ENCODE measurements at regions not wholly inside any gene's neighbourhood (a gene's known extent, or its start where the extent isn't known, plus 50 kb on each side); places are given as distances from the start of the nearest gene placed in this dataset.

DNA sequence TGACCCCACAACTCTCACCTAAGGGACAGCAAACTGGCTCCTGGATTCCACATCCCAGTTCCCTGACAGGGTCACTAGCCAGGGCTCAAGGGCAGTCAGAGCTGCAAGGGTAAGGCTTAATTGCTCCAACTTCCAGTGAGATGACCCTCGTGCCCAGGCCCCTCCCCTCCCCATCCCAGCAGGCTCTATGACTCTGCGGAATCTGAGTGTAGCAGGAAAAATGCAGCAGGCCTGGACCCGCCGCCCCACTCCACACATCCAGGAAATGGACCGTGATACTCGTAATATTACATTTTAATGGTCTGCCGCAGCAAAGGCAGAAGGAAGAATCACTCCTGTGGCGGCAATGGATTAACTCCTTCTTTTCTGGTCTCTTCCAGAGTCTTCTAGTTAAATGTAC lies 91.7 kb upstream of the CHST15 start:
- peaks cover 2% of the 10 kb centered on the region in 2 donors for H3K27me3 Mint-ChIP-seq

DNA sequence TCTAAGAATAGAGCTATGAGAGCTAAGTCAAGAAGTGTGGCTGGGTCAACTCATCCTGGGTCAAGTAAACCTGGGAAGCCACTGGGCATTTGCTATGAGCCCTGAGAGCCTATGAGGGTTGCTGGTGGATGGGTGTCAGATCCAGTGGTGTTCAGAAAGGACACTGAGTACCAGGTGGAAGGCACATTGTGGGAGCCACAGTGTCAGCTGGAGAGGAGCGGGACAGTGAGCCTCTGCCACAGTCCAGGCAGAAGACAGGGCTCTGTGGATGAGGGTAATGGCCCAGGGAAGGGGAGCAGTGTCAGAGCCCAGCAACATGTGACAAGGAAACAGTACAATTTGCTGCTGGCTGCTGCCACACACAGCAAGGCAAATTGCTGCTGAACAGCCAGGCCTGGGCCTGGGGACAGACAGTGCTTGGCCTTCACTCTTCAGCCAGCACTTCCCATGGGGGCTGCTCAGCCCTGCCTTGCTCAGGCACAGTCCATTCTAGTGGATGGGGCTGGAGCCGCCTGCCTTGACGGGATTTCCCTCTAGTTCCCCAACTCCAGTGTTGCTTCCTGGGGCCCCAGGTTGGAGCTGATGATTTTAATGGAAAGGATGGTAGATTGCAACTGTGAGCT lies 90.9 kb upstream of the CHST15 start:
- peaks cover 0 to 3% (median 0%) of the 10 kb centered on the region in 8 donors for H3K9me3 Mint-ChIP-seq
- H3K27ac ChIP-seq (ENCODE audit: low read depth, low read length): no peak overlapping the region

More for the DNA sequence above, 91.7 kb upstream of the CHST15 start:
- no peaks in the 10 kb centered on the region for H3K36me3 Mint-ChIP-seq
- no peak for DNase-seq
- Histone ChIP-seq H3K9me3 (ENCODE audit: control insufficient read depth in 1 of 2, low read length in 2 of 2) (no peaks in the 10 kb centered on the region), H3K4me1 (ENCODE audit: insufficient read depth, low read length) (no peaks in the 10 kb centered on the region), H3K36me3 (ENCODE audit: insufficient read depth, low read length) (no peaks in the 10 kb centered on the region), H3K4me3 (ENCODE audit: low read length in 2 of 2) (no peak overlapping the region), H3K27me3 (ENCODE audit: insufficient read depth, low read length) (no peaks in the 10 kb centered on the region), H3K27ac (ENCODE audit: low read depth, low read length) (no peak overlapping the region)
- H3K4me1 Mint-ChIP-seq: no peaks in the 10 kb centered on the region
- ChIA-PET POLR2A (ENCODE audit: partially characterized antibody) (no interaction called here), CTCF (ENCODE audit: partially characterized antibody) (no interaction called here)
- intact Hi-C loops (cut with micrococcal nuclease): no loop called here
- H3K9me3 Mint-ChIP-seq: peaks cover 0 to 3% (median 0%) of the 10 kb centered on the region in 8 donors
- H3K4me3 Mint-ChIP-seq: no peak overlapping the region
- no peak overlapping the region for H3K27ac Mint-ChIP-seq

DNA sequence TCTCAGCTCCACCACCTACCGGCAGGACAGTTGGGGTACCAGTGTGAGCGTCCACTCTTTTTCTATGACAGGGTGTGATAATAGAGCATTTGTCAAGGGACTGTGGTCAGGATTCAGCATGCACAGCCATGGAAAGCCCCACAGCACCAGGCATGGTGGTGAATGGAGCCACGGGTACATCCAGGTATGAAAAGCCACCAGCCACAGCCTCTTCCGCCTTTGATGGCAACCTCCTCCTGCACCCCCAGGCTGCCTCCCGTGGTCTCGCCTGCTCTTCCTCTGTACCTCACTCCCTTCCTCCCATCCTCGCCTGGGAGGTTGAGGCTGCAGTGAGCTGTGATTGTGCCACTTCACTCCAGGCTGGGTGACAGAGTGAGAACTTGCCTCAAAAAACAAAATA lies 90.2 kb upstream of the CHST15 start:
- CTCF ChIA-PET (ENCODE audit: partially characterized antibody): no interaction called here
- Histone ChIP-seq H3K27ac (ENCODE audit: low read depth, low read length) (no peak overlapping the region), H3K4me3 (ENCODE audit: low read length in 2 of 2) (no peak overlapping the region), H3K4me1 (ENCODE audit: insufficient read depth, low read length) (no peaks in the 10 kb centered on the region), H3K9me3 (ENCODE audit: control insufficient read depth in 1 of 2, low read length in 2 of 2) (no peaks in the 10 kb centered on the region), H3K36me3 (ENCODE audit: insufficient read depth, low read length) (no peaks in the 10 kb centered on the region), H3K27me3 (ENCODE audit: insufficient read depth, low read length) (no peaks in the 10 kb centered on the region)
- POLR2A ChIA-PET (ENCODE audit: partially characterized antibody): no interaction called here
- intact Hi-C loops (cut with micrococcal nuclease): no loop called here
- Mint-ChIP-seq H3K36me3 (no peaks in the 10 kb centered on the region), H3K4me1 (no peaks in the 10 kb centered on the region), H3K4me3 (no peak overlapping the region), H3K27ac (no peak overlapping the region), H3K9me3 (peaks cover 0 to 3% (median 0%) of the 10 kb centered on the region in 8 donors), H3K27me3 (no peaks in the 10 kb centered on the region)
- DNase-seq: no peak

More for the DNA sequence above, 90.9 kb upstream of the CHST15 start:
- H3K4me3 Mint-ChIP-seq: no peak overlapping the region
- CTCF ChIA-PET (ENCODE audit: partially characterized antibody): no interaction called here
- H3K36me3 ChIP-seq (ENCODE audit: insufficient read depth, low read length): no peaks in the 10 kb centered on the region
- no peaks in the 10 kb centered on the region for H3K27me3 ChIP-seq (ENCODE audit: insufficient read depth, low read length)
- no peaks in the 10 kb centered on the region for H3K27me3 Mint-ChIP-seq
- intact Hi-C loops (cut with micrococcal nuclease): no loop called here
- H3K4me3 ChIP-seq (ENCODE audit: low read length in 2 of 2): no peak overlapping the region
- H3K4me1 ChIP-seq (ENCODE audit: insufficient read depth, low read length): no peaks in the 10 kb centered on the region
- POLR2A ChIA-PET (ENCODE audit: partially characterized antibody): no interaction called here
- H3K9me3 ChIP-seq (ENCODE audit: control insufficient read depth in 1 of 2, low read length in 2 of 2): no peaks in the 10 kb centered on the region
- H3K27ac Mint-ChIP-seq: no peak overlapping the region
- no peak for DNase-seq
- H3K36me3 Mint-ChIP-seq: no peaks in the 10 kb centered on the region
- no peaks in the 10 kb centered on the region for H3K4me1 Mint-ChIP-seq

DNA sequence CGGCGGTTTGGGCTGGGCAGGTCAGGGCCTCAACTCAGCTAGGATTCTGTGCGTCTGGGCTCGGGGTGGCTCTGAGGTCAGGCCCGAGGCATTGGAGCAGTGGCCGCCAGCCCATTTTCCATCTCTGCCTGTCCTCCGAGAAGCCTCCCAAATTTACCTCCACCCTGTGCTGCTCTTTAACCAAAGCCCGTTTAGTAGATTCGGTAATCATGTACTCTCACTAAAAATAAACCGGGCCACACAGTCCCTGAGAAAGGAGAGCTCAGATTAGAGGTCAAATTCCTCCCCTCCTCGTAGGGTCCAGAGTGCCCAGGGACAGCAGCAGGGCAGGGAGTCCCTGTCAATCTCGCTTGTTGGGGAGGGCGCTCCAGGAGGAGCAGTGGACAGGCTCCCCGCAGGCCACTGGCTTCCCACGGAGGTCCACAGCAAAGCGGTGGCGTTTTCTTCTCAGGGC lies 88.7 kb upstream of the CHST15 start:
- ChIA-PET POLR2A (ENCODE audit: partially characterized antibody) (no interaction called here), CTCF (ENCODE audit: partially characterized antibody) (no interaction called here)
- no peak overlapping the region for H3K27ac ChIP-seq (ENCODE audit: low read depth, low read length)
- H3K27me3 Mint-ChIP-seq: no peaks in the 10 kb centered on the region
- H3K9me3 Mint-ChIP-seq: peaks cover 0 to 3% (median 0%) of the 10 kb centered on the region in 8 donors
- H3K4me1 ChIP-seq (ENCODE audit: insufficient read depth, low read length): no peaks in the 10 kb centered on the region
- intact Hi-C loops (cut with micrococcal nuclease): no loop called here
- no peaks in the 10 kb centered on the region for H3K9me3 ChIP-seq (ENCODE audit: control insufficient read depth in 1 of 2, low read length in 2 of 2)
- no peaks in the 10 kb centered on the region for H3K4me1 Mint-ChIP-seq
- no peaks in the 10 kb centered on the region for H3K27me3 ChIP-seq (ENCODE audit: insufficient read depth, low read length)
- no peaks in the 10 kb centered on the region for H3K36me3 Mint-ChIP-seq
- H3K27ac Mint-ChIP-seq: no peak overlapping the region
- no peak for DNase-seq
- no peak overlapping the region for H3K4me3 ChIP-seq (ENCODE audit: low read length in 2 of 2)
- H3K36me3 ChIP-seq (ENCODE audit: insufficient read depth, low read length): no peaks in the 10 kb centered on the region
- H3K4me3 Mint-ChIP-seq: no peak overlapping the region

DNA sequence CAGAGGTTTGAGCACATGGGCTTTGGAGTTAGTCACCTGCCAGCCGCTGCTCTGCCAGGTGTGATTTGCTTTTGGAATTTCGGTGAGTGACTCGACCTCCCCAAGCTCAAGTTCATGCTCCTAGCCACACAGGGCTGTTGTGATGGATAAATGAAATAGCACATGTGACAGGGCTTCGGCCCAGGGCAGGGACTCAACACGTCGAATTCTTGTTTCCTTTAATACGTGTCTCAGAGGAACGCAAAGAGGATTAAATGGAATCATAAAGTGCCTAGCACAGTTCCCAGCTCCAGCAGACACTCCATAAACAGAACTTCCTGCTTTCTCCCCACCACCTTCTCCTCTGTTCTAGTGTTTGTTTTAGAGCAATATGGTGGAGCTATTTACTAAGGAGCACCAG lies 88.3 kb upstream of the CHST15 start:
- H3K27me3 ChIP-seq (ENCODE audit: insufficient read depth, low read length): no peaks in the 10 kb centered on the region
- H3K27me3 Mint-ChIP-seq: no peaks in the 10 kb centered on the region
- no peak overlapping the region for H3K4me3 Mint-ChIP-seq
- H3K9me3 Mint-ChIP-seq: peaks cover 0 to 3% (median 0%) of the 10 kb centered on the region in 8 donors
- no peaks in the 10 kb centered on the region for H3K9me3 ChIP-seq (ENCODE audit: control insufficient read depth in 1 of 2, low read length in 2 of 2)
- no peaks in the 10 kb centered on the region for H3K36me3 ChIP-seq (ENCODE audit: insufficient read depth, low read length)
- intact Hi-C loops (cut with micrococcal nuclease): no loop called here
- no peak overlapping the region for H3K27ac ChIP-seq (ENCODE audit: low read depth, low read length)
- H3K4me1 Mint-ChIP-seq: no peaks in the 10 kb centered on the region
- H3K4me3 ChIP-seq (ENCODE audit: low read length in 2 of 2): no peak overlapping the region
- ChIA-PET POLR2A (ENCODE audit: partially characterized antibody) (no interaction called here), CTCF (ENCODE audit: partially characterized antibody) (no interaction called here)
- no peak overlapping the region for H3K27ac Mint-ChIP-seq
- no peak for DNase-seq
- no peaks in the 10 kb centered on the region for H3K36me3 Mint-ChIP-seq
- no peaks in the 10 kb centered on the region for H3K4me1 ChIP-seq (ENCODE audit: insufficient read depth, low read length)

DNA sequence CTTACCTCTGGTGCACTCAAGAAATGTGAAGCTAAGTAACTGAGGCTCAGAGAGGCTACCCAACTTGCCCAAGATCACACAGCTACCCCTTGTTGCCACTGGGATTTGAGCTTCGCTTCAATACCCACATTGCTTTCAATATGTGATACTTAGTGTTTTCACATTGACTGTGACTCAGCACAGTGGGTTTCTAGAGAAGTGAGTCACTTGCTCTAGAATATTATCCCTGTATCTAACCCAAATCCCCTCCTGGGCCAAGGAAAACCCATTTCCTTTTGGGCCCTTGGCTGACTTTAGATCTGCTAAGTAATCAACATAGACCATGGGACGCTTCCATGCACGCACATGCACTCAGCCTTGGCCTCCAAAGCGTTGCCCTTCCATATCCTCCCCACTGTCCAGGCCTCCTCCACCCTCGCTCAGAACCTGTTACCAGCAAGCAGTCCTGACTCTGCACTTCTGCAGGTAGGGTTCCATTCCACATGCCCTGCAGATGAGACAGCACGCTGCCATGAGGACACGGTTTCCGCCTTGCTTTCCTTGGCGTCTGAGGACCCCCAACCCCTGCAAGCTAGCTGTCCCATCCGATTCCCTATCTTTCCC lies 87.7 kb upstream of the CHST15 start:
- Mint-ChIP-seq H3K9me3 (no peaks in the 10 kb centered on the region), H3K27me3 (peaks cover 0 to 2% of the 10 kb centered on the region in 2 donors), H3K27ac (no peak overlapping the region), H3K4me3 (no peak overlapping the region), H3K36me3 (no peaks in the 10 kb centered on the region), H3K4me1 (peaks cover 0 to under 1% (median 0%) of the 10 kb centered on the region in 4 donors)
- Histone ChIP-seq H3K27me3 (ENCODE audit: insufficient read depth, low read length) (no peaks in the 10 kb centered on the region), H3K27ac (ENCODE audit: low read depth, low read length) (no peak overlapping the region), H3K9me3 (ENCODE audit: control insufficient read depth in 1 of 2, low read length in 2 of 2) (no peaks in the 10 kb centered on the region), H3K4me1 (ENCODE audit: insufficient read depth, low read length) (no peaks in the 10 kb centered on the region), H3K36me3 (ENCODE audit: insufficient read depth, low read length) (no peaks in the 10 kb centered on the region), H3K4me3 (ENCODE audit: low read length in 2 of 2) (no peak overlapping the region)
- ChIA-PET CTCF (ENCODE audit: partially characterized antibody) (no interaction called here), POLR2A (ENCODE audit: partially characterized antibody) (no interaction called here)
- intact Hi-C loops (cut with micrococcal nuclease): no loop called here
- DNase-seq: no peak

DNA sequence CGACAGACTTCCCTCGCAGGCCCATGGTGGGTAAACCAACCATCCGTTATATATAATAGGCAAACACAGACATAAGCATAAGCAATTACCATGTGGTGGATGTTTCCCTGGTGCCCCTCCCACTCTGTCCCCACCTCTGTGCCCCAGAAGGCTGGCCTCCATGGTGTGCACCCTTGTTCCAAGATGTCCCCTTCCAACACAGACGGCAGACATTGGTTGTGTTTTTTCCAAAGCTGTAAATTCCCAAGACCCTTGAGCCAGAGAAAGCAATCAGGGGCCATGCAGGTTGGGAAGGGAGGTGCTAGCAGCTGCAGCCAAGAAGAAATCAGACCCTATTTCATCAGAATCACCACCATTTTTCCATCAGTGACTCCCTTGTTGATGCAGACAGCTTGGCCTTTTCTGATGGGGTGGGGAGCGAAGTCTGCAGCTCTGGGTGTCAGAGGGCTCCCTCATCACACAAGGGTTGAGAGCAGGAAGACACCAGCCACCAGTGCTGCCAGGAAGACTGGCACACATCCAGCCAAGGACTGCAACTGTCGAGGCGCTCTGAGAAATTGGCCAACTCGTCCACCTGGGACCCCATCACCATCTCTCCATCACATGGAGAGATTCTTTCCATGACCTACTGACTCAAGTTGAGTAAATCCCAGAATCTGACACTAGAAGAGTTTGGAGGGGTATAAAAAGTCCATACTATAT lies 86.8 kb upstream of the CHST15 start:
- no peak overlapping the region for H3K4me3 ChIP-seq (ENCODE audit: low read length in 2 of 2)
- peaks cover 0 to 5% of the 10 kb centered on the region in 2 donors for H3K27me3 Mint-ChIP-seq
- H3K27me3 ChIP-seq (ENCODE audit: insufficient read depth, low read length): no peaks in the 10 kb centered on the region
- no peak overlapping the region for H3K4me3 Mint-ChIP-seq
- intact Hi-C loops (cut with micrococcal nuclease): no loop called here
- no peaks in the 10 kb centered on the region for H3K36me3 ChIP-seq (ENCODE audit: insufficient read depth, low read length)
- no peaks in the 10 kb centered on the region for H3K9me3 Mint-ChIP-seq
- no peak overlapping the region for H3K27ac ChIP-seq (ENCODE audit: low read depth, low read length)
- no peak overlapping the region for H3K27ac Mint-ChIP-seq
- no peaks in the 10 kb centered on the region for H3K9me3 ChIP-seq (ENCODE audit: control insufficient read depth in 1 of 2, low read length in 2 of 2)
- no peaks in the 10 kb centered on the region for H3K4me1 ChIP-seq (ENCODE audit: insufficient read depth, low read length)
- H3K36me3 Mint-ChIP-seq: no peaks in the 10 kb centered on the region
- no peak for DNase-seq
- peaks cover 0 to 5% (median 1%) of the 10 kb centered on the region in 4 donors for H3K4me1 Mint-ChIP-seq
- ChIA-PET CTCF (ENCODE audit: partially characterized antibody) (no interaction called here), POLR2A (ENCODE audit: partially characterized antibody) (no interaction called here)
